ENCODE measurements at regions not wholly inside any gene's neighbourhood (a gene's known extent, or its start where the extent isn't known, plus 50 kb on each side); places are given as distances from the start of the nearest gene placed in this dataset.

DNA sequence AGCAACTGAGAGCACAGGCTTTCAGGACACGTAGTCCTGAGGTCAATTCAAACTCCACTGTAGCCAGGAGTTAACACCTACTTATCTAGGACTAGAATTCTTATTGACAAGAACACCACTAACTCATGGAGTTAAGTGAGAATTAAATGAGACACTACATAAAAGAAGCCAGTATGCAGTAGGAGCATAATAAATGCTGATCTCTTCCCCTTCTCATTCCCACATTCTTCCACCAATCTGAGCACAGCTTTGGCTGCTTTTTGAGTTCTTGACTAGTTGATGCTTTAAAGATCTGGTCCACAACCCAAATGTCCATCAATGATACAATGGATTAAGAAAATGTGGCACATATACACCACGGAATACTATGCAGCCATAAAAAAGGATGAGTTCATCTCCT lies 55.2 kb downstream of the TTC32 start:
- no peak for ATAC-seq (ENCODE audit: insufficient number of reproducible peaks, low FRiP score, low read depth)
- Histone ChIP-seq H3K27me3 (replicated peaks; ENCODE audit: insufficient read depth) (no peaks in the 10 kb centered on the region), H3K36me3 (no peaks in the 10 kb centered on the region), H3K9me3 (no peaks in the 10 kb centered on the region), H3K4me3 (no peak overlapping the region), H3K27ac (no peak overlapping the region), H3K4me1 (ENCODE audit: control insufficient read depth in 1 of 2, low read depth in 2 of 2) (peaks cover 0 to 18% of the 10 kb centered on the region in 2 donors)
- no peak for DNase-seq (ENCODE audit: low spot score)
- no peak for TF ChIP-seq CTCF (IDR thresholded peaks at IDR 0.05)

- no peaks in the 10 kb centered on the region for H3K27me3 ChIP-seq (replicated peaks; ENCODE audit: insufficient read depth)
- ATAC-seq (ENCODE audit: insufficient number of reproducible peaks, low FRiP score, low read depth): no peak
- H3K27ac ChIP-seq: no peak overlapping the region
- H3K9me3 ChIP-seq: no peaks in the 10 kb centered on the region
- H3K4me1 ChIP-seq (ENCODE audit: control insufficient read depth in 1 of 2, low read depth in 2 of 2): peaks cover 0 to 13% of the 10 kb centered on the region in 2 donors
- no peak for TF ChIP-seq CTCF (IDR thresholded peaks at IDR 0.05)
- DNase-seq (ENCODE audit: low spot score): no peak
- H3K36me3 ChIP-seq: no peaks in the 10 kb centered on the region
- H3K4me3 ChIP-seq: no peak overlapping the region
These were observed 55.8 kb downstream of the TTC32 start for GRCh38 chr2:19846030-19846429.

GRCh38 chr2:19845323-19845920 lies 56.4 kb downstream of the TTC32 start:
- DNase-seq (ENCODE audit: low spot score): no peak
- peaks cover 0 to 8% of the 10 kb centered on the region in 2 donors for H3K4me1 ChIP-seq (ENCODE audit: control insufficient read depth in 1 of 2, low read depth in 2 of 2)
- no peaks in the 10 kb centered on the region for H3K36me3 ChIP-seq
- no peak for TF ChIP-seq CTCF (IDR thresholded peaks at IDR 0.05)
- no peak for ATAC-seq (ENCODE audit: insufficient number of reproducible peaks, low FRiP score, low read depth)
- no peaks in the 10 kb centered on the region for H3K27me3 ChIP-seq (replicated peaks; ENCODE audit: insufficient read depth)
- H3K4me3 ChIP-seq: no peak overlapping the region
- H3K27ac ChIP-seq: no peak overlapping the region
- H3K9me3 ChIP-seq: no peaks in the 10 kb centered on the region

- no peak for DNase-seq (ENCODE audit: low spot score)
- no peak for ATAC-seq (ENCODE audit: insufficient number of reproducible peaks, low FRiP score, low read depth)
- H3K4me3 ChIP-seq: no peak overlapping the region
- TF ChIP-seq CTCF (IDR thresholded peaks at IDR 0.05): no peak
- H3K4me1 ChIP-seq (ENCODE audit: control insufficient read depth in 1 of 2, low read depth in 2 of 2): peaks cover 0 to 1% of the 10 kb centered on the region in 2 donors
- no peaks in the 10 kb centered on the region for H3K27me3 ChIP-seq (replicated peaks; ENCODE audit: insufficient read depth)
- H3K27ac ChIP-seq: no peak overlapping the region
- H3K36me3 ChIP-seq: no peaks in the 10 kb centered on the region
- no peaks in the 10 kb centered on the region for H3K9me3 ChIP-seq
These were observed 57.0 kb downstream of the TTC32 start for GRCh38 chr2:19844750-19845149.

GRCh38 chr2:19843992-19844515 lies 57.7 kb downstream of the TTC32 start:
- no peak overlapping the region for H3K27ac ChIP-seq
- no peaks in the 10 kb centered on the region for H3K36me3 ChIP-seq
- no peaks in the 10 kb centered on the region for H3K27me3 ChIP-seq (replicated peaks; ENCODE audit: insufficient read depth)
- DNase-seq (ENCODE audit: low spot score) (no peak), ATAC-seq (ENCODE audit: insufficient number of reproducible peaks, low FRiP score, low read depth) (no peak)
- no peak for TF ChIP-seq CTCF (IDR thresholded peaks at IDR 0.05)
- H3K4me3 ChIP-seq: no peak overlapping the region
- no peaks in the 10 kb centered on the region for H3K9me3 ChIP-seq
- no peaks in the 10 kb centered on the region for H3K4me1 ChIP-seq (ENCODE audit: control insufficient read depth in 1 of 2, low read depth in 2 of 2)

Measured in thoracic aorta (tissue), 2 donors.